IPS-NIHi7 (cell line): ENCODE measurements at regions not wholly inside any gene's neighbourhood (a gene's known extent, or its start where the extent isn't known, plus 50 kb on each side); places are given as distances from the start of the nearest gene placed in this dataset.
"Not testable (repeated sequence)": the region's sequence is repeated elsewhere in the genome, so short reads cannot be mapped to it uniquely, and the experiment has no call there.

ENCODE experiments used
- DNase-seq: peaks from one replicate; pipeline ENCODE4 v3.0.0; 2012; ENCODE audit warnings: mixed read lengths; ENCODE audit errors: extremely low spot score

DNA sequence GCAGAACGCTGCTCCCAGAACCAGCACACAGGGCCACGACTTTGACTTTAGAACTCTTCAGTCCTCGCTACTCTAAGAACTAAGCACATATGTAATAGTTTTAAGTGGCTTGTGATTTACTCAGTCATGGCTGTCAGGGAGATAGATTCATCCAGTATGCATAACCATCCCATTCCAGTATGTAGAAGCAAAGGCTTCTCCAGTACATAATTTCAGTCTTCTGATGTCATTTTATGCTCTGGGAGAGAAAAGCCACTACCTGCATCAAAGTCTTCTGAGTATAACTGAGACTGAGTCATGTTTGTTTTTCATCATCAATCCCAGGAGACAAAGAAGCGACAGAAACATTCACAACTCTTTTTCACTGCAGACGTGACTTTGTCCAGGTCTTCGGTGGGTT, 885.7 kb downstream of the PLA2G4A start:
- no peak for DNase-seq

DNA sequence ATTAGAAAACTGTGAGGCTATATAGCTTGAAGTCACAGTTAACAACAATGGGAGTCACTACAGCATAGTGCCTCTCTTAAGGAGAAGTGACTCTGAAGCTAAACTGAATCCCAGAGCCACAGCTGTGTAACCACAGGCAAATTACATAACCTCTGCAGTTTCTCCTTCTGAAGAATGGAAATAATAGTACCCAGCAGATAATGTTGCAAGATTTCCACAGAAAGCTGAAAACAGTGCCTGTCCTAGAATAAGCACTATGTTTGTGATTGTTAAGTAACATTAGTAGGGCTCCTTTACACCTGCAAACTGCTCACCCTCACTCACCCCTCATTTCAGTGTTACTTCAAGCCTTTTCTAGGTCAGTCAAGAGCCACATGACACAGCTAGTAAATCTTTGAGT, 886.7 kb downstream of the PLA2G4A start:
- no peak for DNase-seq

DNA sequence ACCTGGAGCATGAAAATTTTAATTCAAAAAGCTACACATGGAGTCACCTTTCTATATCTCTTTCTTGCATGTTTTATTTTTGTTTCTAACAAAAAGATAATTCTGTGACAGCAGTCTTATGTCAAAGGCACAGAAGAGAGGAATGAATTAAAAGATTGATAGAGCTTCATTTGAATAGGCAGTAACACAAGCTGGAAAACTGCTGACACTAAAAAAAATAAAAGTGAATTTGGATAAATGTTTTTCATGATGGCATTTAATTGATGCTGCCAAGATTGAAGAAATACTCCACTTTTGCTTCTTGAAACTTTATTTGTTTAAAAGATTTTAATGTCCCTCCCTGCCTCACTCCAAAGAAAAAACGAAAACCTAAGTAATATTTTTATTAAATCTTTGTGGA, 887.4 kb downstream of the PLA2G4A start:
- DNase-seq, result no peak

DNA sequence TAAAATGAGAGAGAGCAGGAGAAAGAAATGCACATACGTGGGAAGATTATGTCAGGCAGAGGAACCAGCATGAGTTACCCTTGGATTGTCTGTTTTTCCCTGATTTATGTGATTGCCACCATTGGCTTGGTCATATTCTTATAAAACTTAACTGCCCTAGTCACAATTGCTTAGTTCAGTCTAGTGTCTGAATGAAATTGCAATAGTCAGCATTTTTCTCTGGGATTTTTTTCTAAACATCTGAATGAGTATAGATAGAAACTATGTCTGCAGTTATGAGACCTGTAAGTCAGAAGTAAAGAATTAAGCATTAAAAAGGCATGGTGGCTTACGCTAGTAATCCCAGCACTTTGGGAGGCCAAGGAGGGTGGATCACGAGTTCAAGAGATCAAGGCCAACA, 889.8 kb downstream of the PLA2G4A start:
- no peak for DNase-seq

DNA sequence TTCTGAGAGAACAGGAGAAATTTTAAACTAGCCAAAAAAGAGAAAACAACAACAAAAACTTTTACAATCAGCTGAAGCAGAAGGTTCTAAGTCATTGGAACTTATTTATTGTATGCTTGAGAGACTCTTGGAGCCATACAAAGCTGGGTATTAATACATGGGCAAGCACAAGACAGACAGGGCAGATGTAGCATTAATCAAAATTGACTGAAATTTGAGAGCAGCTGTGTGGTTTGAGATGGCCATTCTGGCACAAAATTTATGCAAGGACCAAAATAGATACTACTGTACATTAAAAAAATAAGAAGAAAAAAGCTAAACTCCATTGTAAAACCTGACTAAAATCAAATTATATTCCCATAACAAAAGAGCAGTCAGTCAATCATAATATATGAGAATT, 892.5 kb downstream of the PLA2G4A start:
- no peak for DNase-seq

DNA sequence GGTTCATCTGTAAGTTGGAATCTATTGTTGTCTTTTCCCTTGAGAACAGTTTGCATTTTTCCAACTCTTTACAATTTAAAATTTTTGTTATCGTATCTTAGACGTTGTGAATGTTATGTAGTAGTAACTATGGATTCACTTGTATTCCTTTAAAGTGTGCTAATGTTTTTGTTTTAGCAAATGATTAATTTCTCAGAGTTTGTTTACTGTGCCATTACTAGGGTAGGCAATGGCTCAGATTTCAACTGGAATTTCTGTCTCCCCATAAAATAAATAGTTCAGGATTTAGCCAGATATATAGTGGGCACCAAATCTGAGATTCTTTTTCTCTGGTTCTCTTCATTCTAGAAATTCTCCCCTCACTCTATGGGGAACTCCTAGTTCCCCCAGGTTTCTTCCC, 896.5 kb downstream of the PLA2G4A start:
- DNase-seq, result no peak

DNA sequence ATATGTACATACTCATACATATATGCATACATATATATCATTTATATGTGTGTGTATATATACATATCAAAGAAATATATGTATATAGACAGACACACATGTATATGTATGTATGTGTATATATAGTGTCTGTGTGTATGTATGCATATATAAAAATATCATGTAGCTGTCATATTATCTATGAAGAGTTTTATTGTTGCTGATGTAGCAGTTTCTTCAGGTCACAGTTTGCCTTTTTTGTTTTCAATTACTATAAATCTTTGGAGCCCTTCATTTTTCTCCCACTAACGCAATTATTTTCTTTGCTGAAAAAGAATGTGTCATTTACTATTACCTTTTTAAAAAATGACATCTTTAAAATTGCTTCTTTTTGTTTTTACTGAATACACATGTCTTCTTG, 904.5 kb downstream of the PLA2G4A start:
- DNase-seq, result no peak

DNA sequence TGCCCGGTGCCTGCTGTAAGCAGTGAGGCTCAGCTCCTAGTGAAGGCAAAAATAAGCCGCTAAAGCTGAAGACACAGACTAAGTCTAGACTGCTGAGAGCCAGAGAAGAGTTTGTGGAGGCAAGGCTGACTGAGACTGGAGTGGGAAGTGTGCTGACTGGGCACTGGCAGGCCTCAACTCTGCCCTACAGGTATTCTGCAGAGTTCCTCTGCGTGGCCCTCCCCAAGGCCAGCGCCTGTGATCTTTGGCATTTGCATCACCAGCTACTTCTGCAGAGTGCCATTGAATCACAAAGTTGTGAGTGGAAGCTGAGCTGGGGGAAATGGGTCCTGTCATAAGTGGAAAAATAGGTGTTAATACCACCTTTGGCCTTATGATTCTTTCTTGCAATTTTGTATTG, 905.7 kb downstream of the PLA2G4A start:
- no peak for DNase-seq

DNA sequence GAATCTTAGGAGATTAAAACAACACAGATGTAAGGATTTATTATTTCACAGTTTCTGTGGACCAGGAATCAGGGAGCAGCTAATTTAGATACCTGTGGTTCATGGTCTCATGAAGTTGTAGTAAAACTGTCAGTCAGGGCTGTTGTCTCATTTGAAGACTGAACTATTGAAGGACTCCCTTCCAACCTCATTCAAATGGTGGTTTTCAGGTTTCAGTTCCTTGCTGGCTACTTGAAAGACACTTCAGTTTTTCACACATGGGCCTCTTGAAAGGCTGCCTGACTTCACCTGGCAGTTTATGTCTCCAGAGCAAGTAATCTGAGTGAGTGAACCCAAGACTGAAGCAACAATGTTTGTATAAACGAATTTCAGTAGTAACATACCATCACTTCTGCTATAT, 915.9 kb downstream of the PLA2G4A start:
- no peak for DNase-seq

DNA sequence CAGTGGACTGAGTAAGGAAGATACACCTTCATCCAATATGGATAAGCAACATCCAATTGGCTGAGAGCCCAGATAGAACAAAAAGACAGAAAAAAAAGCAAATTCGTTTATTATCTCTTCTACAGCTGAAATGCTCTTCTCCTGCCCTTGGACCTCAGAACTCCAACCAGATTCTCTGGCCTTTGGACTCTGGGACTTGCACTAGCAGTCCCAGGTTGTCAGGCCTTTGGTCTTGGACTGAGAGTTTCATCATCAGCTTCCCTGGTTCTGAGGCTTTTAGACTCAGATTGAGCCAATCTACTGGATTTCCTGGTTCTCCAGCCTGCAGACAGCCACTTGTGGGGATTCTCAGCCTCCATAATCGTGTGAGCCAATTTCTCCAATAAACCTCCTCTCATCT, 926.8 kb downstream of the PLA2G4A start:
- DNase-seq, result no peak

DNA sequence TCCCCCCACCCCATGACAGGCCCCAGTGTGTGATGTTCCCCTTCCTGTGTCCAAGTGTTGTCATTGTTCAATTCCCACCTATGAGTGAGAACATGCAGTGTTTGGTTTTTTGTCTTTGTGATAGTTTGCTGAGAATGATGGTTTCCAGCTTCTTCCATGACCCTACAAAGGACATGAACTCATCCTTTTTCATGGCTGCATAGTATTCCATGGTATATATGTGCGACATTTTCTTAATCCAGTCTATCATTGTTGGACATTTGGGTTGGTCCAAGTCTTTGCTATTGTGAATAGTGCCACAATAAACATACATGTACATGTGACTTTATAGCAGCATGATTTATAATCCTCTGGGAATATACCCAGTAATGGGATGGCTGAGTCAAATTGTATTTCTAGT, 927.9 kb downstream of the PLA2G4A start:
- not testable (repeated sequence) for DNase-seq

DNA sequence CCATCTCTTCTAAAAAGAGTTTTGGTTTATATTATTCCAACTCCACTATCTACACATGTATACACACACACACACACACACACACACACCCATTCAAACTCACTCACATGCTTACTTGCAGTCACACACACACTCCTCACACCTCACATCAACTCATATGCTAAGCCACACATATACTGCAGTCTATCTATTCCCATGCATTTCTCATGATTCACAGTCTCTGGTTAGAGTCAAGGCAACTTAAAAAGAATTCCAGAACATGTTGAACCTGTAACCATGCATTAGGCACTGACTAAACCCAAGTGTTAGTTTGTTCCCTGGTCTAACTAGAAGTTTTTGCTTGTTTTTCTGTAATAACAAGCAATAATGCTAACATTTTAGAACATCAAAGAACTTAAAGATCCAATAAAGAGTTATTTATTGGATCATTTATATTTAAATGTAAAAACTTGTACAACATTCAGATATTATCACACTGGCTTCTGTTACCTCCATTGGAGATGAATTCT, 931.1 kb downstream of the PLA2G4A start:
- no peak for DNase-seq

DNA sequence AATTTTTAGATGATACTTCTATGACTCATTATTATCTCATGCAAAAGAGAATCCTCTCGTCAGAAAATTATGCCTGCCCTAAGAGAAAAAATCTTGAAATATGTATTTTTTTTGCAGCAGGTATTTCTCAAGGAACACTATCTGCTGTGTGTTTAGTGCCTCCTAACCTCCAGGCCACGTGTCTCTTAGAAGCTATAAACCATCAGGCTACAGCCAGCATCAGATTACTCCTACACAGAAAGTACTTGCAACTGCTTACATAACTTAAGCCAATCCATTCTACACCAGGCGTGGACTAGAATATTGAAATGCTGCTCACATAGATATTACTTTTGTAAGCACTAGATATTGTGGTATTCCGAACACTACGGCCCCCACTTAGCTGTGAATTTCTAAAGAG, 933.4 kb downstream of the PLA2G4A start:
- DNase-seq, result no peak

DNA sequence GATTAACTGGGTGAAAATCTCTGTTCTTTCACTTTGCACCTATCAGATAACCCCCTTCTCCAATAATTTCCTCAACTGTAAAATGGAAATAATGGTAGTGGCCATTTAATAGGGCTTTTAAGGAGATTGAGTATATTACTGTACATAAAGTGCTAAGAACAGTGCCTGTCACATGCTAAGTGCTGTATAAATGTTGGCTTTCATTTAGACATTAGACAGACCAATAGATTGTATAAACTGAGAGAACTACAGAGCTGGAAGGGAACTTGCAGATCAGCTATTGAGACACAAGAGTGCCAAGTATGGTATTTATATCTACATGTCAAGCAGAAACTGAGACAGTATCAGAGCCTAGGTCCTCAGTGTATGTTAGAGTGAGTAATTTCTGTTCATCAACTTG, 934.7 kb downstream of the PLA2G4A start:
- DNase-seq, result no peak

DNA sequence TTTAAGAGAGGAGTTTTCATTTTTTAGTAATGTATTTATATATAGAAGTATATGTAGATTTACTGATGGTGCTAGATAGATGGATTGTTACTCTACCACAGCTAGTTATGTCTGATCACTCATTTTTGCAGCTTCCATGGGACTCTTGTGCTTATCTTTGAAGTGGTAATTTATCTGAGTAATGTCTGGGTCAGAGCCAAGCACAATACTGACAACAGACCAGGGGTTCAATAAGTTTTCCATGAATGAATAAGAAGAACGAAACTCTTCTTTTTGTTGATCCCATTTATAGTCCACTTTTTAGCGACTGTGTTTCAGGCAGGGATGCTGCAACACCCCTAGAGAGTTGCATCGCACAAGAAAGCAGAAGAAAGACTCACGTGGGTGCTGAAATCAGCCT, 935.2 kb downstream of the PLA2G4A start:
- DNase-seq, result no peak

DNA sequence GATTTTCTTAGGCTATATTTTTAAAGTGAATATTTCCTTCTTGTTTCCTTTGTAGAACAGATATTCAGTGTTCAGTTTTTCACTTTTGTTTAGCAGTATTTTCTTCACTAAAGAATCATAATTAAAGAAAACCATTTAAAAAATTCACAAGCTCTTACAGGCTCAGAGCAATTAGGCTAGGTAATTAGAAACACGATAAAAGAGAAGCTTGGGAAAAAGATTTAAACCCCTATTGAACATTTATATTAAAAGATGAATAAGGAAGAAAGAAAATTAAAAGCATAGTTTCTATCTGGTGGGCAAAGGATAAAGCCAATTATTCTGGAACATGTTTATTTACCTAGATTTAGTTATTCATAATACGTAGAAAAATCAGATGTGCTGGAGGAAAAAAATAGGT, 942.6 kb downstream of the PLA2G4A start:
- DNase-seq, result no peak

DNA sequence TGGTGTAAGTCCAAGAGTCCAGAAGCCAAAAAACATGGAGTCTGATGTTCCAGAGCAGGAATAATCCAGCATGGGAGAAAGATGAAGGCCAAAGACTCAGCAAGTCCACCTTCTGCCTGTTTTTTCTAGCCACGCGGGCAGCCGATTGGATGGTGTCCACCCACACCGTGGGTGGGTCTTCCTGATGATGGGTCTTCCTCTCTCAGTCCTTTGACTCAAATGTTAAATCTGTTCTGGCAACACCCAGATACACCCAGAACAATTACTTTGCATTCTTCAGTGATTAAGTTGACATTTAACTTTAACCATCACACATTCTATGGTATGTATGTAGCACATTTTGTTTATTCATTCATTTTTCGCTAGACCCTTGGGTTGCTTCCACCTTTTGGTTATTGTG, 944.4 kb downstream of the PLA2G4A start:
- no peak for DNase-seq

DNA sequence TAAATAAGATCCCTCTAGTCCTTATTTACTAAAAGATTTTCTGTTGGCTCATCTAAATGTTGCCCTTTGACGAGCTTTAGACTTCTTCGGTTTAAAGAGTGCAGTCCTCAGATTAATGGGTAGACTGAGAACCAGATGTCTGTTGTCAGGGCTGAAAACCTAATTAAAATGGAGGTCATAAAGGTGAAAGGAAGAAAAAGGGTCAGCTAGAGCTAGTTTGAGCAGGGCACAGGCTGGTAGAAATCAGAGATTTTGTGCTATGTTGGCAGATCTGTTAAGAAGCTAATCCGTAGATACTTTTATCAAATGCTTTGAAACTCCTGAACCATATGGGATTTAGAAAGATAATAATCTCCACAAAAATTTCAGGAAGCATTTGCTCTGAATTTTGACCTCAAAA, 959.0 kb downstream of the PLA2G4A start:
- DNase-seq, result no peak

DNA sequence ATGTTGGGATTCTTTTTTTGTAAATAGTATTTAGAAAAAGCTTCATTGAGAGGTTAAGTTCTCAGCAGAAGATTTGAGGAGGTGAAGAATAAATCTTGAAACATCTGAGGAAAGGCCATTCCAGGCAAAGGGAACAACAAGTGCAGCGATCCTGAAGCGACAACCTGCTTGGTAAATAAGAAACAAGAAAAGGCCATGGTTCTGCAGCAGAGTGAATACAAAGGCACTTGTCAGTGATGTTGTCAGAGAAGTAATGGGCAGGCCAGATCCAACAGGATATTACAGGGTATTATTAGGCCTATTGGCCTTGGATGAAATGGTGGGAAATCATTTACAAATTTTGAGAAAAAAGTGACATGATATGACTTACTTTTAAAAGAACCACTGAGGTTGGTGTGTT, 960.0 kb downstream of the PLA2G4A start:
- DNase-seq, result no peak

DNA sequence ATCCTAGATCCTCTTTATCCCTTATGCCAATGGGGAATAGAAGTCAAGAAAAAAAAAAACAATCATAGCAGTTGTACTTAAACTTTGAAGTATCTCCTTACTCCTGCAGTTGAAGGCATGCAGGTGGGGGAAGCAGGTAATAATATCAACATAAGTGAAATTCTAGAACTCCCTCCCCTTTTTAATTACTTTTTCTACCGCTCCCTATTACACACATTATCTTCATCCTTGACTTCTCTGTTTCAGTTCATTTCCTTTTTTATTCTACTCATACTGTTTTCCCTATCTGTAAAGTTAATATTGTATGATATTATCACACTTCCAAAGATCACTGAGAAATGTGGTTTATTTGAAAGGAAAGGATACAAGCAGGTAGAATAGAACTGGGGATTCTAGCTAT, 962.0 kb downstream of the PLA2G4A start:
- DNase-seq, result no peak

DNA sequence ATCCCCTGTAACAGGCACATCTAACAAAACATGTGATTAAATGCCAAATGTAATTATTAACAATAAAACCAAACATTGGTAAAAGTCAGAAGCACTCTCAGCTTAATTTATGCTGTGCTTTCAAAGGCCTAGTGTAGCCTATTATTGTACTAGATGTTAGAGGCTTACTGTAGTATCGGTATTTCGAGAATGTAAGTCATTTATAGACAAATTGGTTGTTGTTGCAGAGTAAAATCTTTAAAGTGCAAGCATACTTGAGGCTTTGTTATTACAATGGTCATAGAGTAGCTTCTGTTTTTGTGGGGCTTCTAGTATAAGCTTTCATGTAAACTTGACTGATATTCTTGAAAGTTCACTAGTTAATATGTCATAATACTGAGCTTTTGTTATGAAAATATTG, 965.8 kb downstream of the PLA2G4A start:
- DNase-seq, result no peak

DNA sequence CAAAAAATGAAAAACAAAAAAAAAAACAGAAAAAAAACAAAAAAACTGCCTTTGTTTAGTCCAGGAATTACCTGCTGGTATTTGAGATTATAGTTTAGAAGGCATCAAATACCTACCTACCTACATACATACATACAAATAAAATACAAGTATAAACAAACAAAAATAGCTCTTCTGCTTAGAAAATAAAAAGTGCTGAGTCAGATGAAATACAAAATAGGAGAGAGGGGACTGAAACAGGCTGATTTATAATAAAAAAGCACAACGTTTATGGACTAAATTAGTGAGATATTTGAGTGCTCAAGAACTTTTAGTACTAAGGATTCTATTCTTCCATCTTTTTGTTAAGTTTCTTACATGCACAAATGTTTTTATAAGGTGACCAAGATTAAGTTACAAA, 980.8 kb downstream of the PLA2G4A start:
- DNase-seq, result no peak

DNA sequence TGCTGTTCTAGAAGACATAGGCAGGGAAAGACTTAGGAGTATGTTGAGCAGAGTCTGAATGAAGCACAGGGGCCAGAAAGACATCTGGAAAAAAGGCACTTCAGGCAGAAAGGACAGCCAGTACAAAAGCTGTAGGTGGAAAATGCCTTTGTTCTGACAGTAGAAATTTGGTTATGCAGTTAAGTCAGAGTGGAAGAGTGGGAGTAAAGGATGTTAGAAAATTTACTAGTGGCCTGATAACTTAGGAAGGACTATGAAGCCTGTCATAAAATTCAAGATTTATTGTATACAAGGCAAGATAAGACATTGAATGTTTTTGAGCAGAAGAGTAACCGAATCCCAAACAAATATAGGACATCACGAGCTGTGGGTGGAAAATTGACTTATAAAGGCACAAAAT, 987.9 kb downstream of the PLA2G4A start:
- no peak for DNase-seq

DNA sequence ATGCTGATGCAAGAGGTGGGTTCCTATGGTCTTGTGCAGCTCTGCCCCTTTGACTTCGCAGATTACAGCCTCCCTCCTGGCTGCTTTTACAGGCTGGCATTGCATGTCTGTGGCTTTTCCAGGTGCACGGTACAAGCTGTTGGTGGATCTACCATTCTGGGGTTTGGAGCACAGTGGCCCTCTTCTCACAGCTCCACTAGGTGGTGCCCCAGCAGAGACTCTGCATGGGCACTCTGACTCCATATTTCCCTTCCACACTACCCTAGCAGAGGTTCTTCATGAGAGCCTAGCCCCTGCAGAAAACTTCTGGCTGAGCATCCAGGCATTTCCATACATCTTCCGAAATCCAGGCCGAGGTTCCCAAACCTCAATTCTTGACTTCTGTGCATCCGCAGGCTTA, 989.0 kb downstream of the PLA2G4A start:
- DNase-seq, result no peak

DNA sequence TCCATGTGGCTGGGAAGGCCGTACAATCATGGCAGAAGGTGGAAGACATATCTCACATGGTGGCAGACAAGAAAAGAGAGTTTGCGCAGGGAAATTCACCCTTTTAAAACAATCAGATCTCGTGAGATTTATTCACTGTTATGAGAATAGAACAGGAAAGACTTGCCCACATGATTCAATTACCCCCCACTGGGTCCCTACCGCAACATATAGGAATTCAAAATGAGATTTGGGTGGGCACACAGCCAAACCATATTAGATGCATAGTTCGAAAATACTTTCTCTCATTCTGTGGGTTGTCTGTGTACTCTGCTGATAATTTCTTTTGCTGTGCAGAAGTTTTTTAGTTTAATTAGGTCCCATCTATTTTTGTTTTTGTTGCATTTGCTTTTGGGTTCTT, 990.3 kb downstream of the PLA2G4A start:
- DNase-seq, result no peak
